Kidney (tissue), 13 donors: ENCODE measurements at regions not wholly inside any gene's neighbourhood (a gene's known extent, or its start where the extent isn't known, plus 50 kb on each side); places are given as distances from the start of the nearest gene placed in this dataset.

Experiments used
- DNase-seq, 5 donors: peaks; one replicate each; pipeline ENCODE4 v3.0.0-alpha.2; 2013 to 2020
- FAIRE-seq: peaks from 2 replicates; lab custom pipeline; 2012; peaks lifted over from hg19 to GRCh38; lab: Jason Lieb, UNC
- H3K27ac ChIP-seq, 2 donors: one replicate each; pipeline ENCODE4 v1.7.0; 2013; ENCODE audit warnings: low read depth in 2 of 2, low read length in 2 of 2, inconsistent platforms in 1 of 2
- H3K27me3 ChIP-seq: one replicate; pipeline ENCODE4 v1.7.1; 2013; ENCODE audit warnings: low read length, inconsistent platforms; ENCODE audit not compliant: control insufficient read depth, insufficient read depth
- H3K36me3 ChIP-seq, 3 donors: one replicate each; pipeline versions ENCODE4 v1.7.0 to v1.7.1; 2013; ENCODE audit warnings: low read length in 3 of 3, control low read depth in 1 of 3, inconsistent platforms in 1 of 3; ENCODE audit not compliant: insufficient read depth in 3 of 3, control insufficient read depth in 2 of 3
- H3K4me1 ChIP-seq, 3 donors: one replicate each; pipeline versions ENCODE4 v1.7.0 to v1.7.1; 2013; ENCODE audit warnings: low read length in 3 of 3, inconsistent platforms in 1 of 3, low read depth in 1 of 3; ENCODE audit not compliant: control insufficient read depth in 2 of 3, insufficient read depth in 2 of 3
- H3K4me3 ChIP-seq, 3 donors: one replicate each; pipeline versions ENCODE4 v1.7.0 to v1.8.1; 2013; ENCODE audit warnings: low read length in 3 of 3, control low read depth in 1 of 3, inconsistent platforms in 1 of 3
- H3K9ac ChIP-seq, 3 donors: one replicate each; pipeline versions ENCODE4 v1.7.0 to v1.7.1; 2013; ENCODE audit warnings: low read length in 3 of 3, control low read depth in 1 of 3, inconsistent platforms in 1 of 3
- H3K9me3 ChIP-seq, 3 donors: one replicate each; pipeline versions ENCODE4 v1.7.0 to v1.7.1; 2013; ENCODE audit warnings: low read length in 3 of 3, control low read depth in 1 of 3, inconsistent platforms in 1 of 3; ENCODE audit not compliant: control insufficient read depth in 2 of 3, insufficient read depth in 1 of 3
- CTCF ChIP-seq: IDR thresholded peaks from 3 replicates; pipeline ENCODE4 v1.5.1; 2012; ENCODE audit warnings: mild to moderate bottlenecking, moderate library complexity, borderline replicate concordance; ENCODE audit not compliant: insufficient read depth; ENCODE audit errors: extremely low read depth
- intact Hi-C: fragments of 100-400 bp; cut with DNase I; formaldehyde crosslinking; loops from one replicate; pipeline ENCODE4 v1.11.1; 2022
- donor health status: control.
- donor health status: control.
- donor health status: control.
- donor health status: control.
- donor health status: control.
- donor health status: DM: yes; HTN: yes; CAD: no.
- donor health status: Normal renal cell carcinoma (clear cell type).

GRCh38 chr5:26054594-26054993 lies 983.8 kb downstream of the CDH9 start:
- Histone ChIP-seq H3K27ac (no peak overlapping the region), H3K4me3 (no peak overlapping the region), H3K9me3 (no peaks in the 10 kb centered on the region), H3K27me3 (no peaks in the 10 kb centered on the region), H3K9ac (no peak overlapping the region), H3K36me3 (no peaks in the 10 kb centered on the region), H3K4me1 (no peaks in the 10 kb centered on the region)
- DNase-seq, result no peak
- intact Hi-C loops, result no loop called here
- FAIRE-seq, result no peak
- no peak for TF ChIP-seq CTCF

- Histone ChIP-seq H3K27ac (no peak overlapping the region), H3K9me3 (peaks cover 0 to 1% (median 0%) of the 10 kb centered on the region in 3 donors)
- intact Hi-C loops, result no loop called here
Observed at GRCh38 chr5:26034813-26035212, 1003.6 kb downstream of the CDH9 start.

DNA sequence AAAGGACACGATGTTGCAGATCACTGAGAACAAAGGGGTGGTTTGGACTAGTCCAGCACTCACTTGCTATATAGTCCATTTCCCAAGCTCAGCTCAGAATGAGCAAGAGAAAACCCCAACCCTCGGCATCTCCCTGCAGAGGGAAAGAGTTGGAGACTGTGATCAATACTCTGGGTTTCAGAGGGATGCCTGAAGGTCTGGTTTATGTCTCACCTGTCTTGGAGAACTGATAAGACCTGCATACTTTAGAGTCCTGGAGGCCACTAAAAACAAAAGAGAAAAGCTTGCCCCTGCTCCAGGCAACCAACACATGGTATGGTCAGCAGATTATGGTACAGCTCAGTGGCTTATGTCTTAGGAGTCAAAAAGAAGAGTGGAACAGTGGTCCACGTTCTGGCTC lies 1006.9 kb downstream of the CDH9 start:
- H3K27me3 ChIP-seq, result no peaks in the 10 kb centered on the region
- no peak overlapping the region for H3K4me3 ChIP-seq
- DNase-seq, result no peak
- no peak for FAIRE-seq
- intact Hi-C loops, result no loop called here
- no peak overlapping the region for H3K9ac ChIP-seq
- no peak for TF ChIP-seq CTCF
- no peaks in the 10 kb centered on the region for H3K4me1 ChIP-seq
- H3K9me3 ChIP-seq, result peaks cover 0 to 1% (median 0%) of the 10 kb centered on the region in 3 donors
- H3K27ac ChIP-seq, result no peak overlapping the region
- H3K36me3 ChIP-seq, result no peaks in the 10 kb centered on the region

More at GRCh38 chr5:26034813-26035212, 1003.6 kb downstream of the CDH9 start:
- H3K4me1 ChIP-seq, result no peaks in the 10 kb centered on the region
- no peaks in the 10 kb centered on the region for H3K36me3 ChIP-seq
- no peak overlapping the region for H3K9ac ChIP-seq
- no peaks in the 10 kb centered on the region for H3K27me3 ChIP-seq
- no peak overlapping the region for H3K4me3 ChIP-seq
- no peak for TF ChIP-seq CTCF
- DNase-seq, result no peak
- no peak for FAIRE-seq

DNA sequence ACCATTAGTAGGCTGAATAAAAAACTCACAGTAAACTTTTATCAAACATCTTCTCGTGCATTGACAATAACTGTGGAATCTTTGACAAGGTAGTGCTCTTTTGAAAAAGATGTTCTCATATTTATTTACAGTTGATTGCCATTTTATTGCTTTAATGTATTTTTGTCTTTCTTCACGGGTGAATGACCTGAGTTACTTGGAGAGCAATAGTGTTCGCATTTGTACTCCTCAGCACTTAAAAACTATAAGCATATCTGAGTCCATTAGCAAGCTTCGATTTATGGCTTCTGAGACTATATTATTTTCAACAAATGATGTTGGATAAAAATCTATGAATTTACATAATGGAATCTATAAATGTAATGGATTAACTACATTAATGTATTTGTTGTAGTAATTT lies 1012.3 kb downstream of the CDH9 start:
- Histone ChIP-seq H3K36me3 (no peaks in the 10 kb centered on the region), H3K4me1 (no peaks in the 10 kb centered on the region), H3K9ac (no peak overlapping the region), H3K27me3 (no peaks in the 10 kb centered on the region), H3K4me3 (no peak overlapping the region), H3K27ac (no peak overlapping the region), H3K9me3 (no peaks in the 10 kb centered on the region)
- intact Hi-C loops, result no loop called here
- no peak for TF ChIP-seq CTCF
- DNase-seq (no peak), FAIRE-seq (no peak)
